Sigmoid colon (tissue), 4 donors: ENCODE measurements at regions not wholly inside any gene's neighbourhood (a gene's known extent, or its start where the extent isn't known, plus 50 kb on each side); places are given as distances from the start of the nearest gene placed in this dataset.

Source experiments
- POLR2A ChIP-seq, 2 donors: fragments of 450-650 bp; IDR thresholded peaks; one replicate each; pipeline ENCODE4 v1.6.1; 2016; ENCODE audit warnings: antibody characterized with exemption in 2 of 2, mild to moderate bottlenecking in 2 of 2, moderate library complexity in 2 of 2
- POLR2AphosphoS5 ChIP-seq, 4 donors: sonication (generic); formaldehyde crosslinking; IDR thresholded peaks; one replicate each; pipeline ENCODE4 v1.6.1; 2017; ENCODE audit warnings: antibody characterized with exemption in 4 of 4

DNA sequence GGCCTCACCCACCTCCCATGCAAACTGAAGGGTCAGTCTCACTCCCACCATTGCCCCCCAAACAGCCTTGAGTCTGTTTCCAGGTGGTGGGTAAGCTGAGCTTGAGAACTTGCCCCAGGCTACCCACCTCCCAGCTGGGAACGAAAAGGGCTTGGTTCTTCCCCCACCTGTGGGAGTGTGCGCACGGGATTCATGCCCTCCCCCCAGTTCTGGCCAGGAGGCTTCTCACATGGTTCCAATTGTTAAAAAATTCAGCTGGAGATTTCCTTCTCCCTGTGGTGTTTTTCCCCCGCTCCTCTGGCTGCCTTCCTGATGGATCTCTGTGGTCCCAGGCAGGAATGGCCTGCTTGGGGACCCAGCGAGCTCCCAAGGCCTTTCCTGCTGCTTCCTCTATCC is 81.8 kb upstream of the C21orf91 start:
- TF ChIP-seq POLR2A (IDR thresholded peaks at IDR 0.05) (no peak), POLR2AphosphoS5 (IDR thresholded peaks at IDR 0.05) (no peak)
